Nephron progenitor cell (in vitro differentiated cells): ENCODE measurements at regions not wholly inside any gene's neighbourhood (a gene's known extent, or its start where the extent isn't known, plus 50 kb on each side); places are given as distances from the start of the nearest gene placed in this dataset.

ENCODE experiments used
- DNase-seq: peaks from one replicate; pipeline ENCODE4 v3.0.0; 2021
- H3K27ac Mint-ChIP-seq: 2 replicates; pipeline ENCODE4 v1.8.0; 2021; ENCODE audit warnings: mild to moderate bottlenecking, moderate library complexity, mixed read lengths
- H3K27me3 Mint-ChIP-seq: 2 replicates; pipeline ENCODE4 v1.8.0; 2021; ENCODE audit warnings: mild to moderate bottlenecking, low read depth, mixed read lengths; ENCODE audit not compliant: poor library complexity
- H3K36me3 Mint-ChIP-seq: 2 replicates; pipeline ENCODE4 v1.8.0; 2021; ENCODE audit warnings: low read depth, mixed read lengths
- H3K4me1 Mint-ChIP-seq: 2 replicates; pipeline ENCODE4 v1.8.0; 2021; ENCODE audit warnings: mixed read lengths
- H3K4me3 Mint-ChIP-seq: 2 replicates; pipeline ENCODE4 v1.8.0; 2021; ENCODE audit warnings: mild to moderate bottlenecking, moderate library complexity, mixed read lengths
- H3K9me3 Mint-ChIP-seq: 2 replicates; pipeline ENCODE4 v1.8.0; 2021; ENCODE audit warnings: mild to moderate bottlenecking, moderate library complexity, mixed read lengths
- CTCF ChIP-seq: fragments of 200-600 bp; sonication (generic); IDR thresholded peaks from 2 replicates; pipeline ENCODE4 v1.5.0; 2021; ENCODE audit warnings: antibody characterized with exemption

DNA sequence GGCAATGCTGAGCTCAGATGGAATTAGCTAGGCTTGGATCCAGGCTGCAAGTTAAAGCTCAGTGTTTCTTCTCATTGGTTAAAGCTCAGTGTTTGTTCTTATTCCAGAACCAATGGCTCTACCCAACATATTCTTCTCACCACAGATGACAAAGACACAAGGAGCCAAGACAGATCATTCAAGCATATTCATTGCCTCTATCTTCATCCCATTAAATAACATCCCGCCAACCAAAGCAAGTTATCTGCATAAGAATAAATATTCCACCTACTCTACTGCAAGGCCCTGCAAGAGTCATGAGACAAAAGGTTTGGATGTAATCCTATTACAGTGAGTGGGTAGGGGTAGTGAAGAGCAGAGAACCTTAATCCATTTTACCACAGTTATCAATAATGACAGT, 766.5 kb downstream of the C4orf33 start:
- Mint-ChIP-seq H3K4me3 (no peak overlapping the region), H3K27me3 (peaks cover 4% of the 10 kb centered on the region), H3K36me3 (no peaks in the 10 kb centered on the region), H3K4me1 (no peaks in the 10 kb centered on the region), H3K9me3 (peaks cover 6% of the 10 kb centered on the region), H3K27ac (no peak overlapping the region)
- no peak for TF ChIP-seq CTCF
- no peak for DNase-seq

- no peak overlapping the region for H3K27ac Mint-ChIP-seq
- peaks cover 3% of the 10 kb centered on the region for H3K9me3 Mint-ChIP-seq
- no peaks in the 10 kb centered on the region for H3K4me1 Mint-ChIP-seq
- DNase-seq = no peak
- no peaks in the 10 kb centered on the region for H3K36me3 Mint-ChIP-seq
- peaks cover 4% of the 10 kb centered on the region for H3K27me3 Mint-ChIP-seq
- TF ChIP-seq CTCF = no peak
- no peak overlapping the region for H3K4me3 Mint-ChIP-seq
Measured at GRCh38 chr4:129863206-129863605, 767.3 kb downstream of the C4orf33 start.

DNA sequence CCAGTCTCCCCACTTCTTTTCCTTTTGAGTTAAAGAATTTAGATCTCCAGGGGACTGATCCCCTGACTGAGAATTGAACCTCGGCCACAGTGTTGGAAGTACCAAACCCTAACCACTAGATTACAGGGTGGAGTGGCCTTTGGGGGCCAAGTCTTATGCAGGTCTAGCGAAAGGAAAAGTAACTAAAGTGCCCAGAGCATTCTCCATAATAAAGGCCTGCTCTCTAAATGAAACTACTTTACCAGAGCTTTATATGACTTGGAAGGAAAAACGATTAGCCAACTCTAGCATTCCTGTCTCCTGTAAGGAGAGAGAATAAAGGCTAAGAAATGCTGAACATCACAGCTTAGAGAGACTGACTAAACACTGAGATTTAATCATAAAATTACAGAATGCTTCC, 788.0 kb downstream of the C4orf33 start:
- Mint-ChIP-seq H3K4me3 (no peak overlapping the region), H3K27me3 (no peaks in the 10 kb centered on the region), H3K9me3 (peaks cover 12% of the 10 kb centered on the region), H3K4me1 (peaks cover 1% of the 10 kb centered on the region), H3K36me3 (no peaks in the 10 kb centered on the region), H3K27ac (no peak overlapping the region)
- DNase-seq = no peak
- TF ChIP-seq CTCF = no peak

DNA sequence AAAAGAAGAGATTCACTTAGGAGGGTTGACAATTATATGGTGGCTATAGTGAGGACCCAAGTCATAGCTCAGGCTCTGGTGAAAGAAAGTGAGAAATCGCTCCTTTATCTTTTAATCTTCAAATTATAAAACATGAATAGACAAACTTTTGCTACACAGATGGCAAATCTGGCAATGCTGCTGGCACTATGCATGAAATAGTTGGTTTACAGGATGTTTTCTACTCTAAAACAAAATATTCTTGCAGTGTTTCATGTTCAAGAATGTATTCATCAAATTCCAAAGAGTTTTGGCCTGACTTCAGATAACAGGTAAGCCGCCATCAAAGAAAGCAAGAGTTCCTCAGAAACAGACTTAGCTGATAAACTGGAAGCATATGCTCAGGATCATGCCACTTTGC, 801.2 kb downstream of the C4orf33 start:
- Mint-ChIP-seq H3K27me3 (peaks cover 3% of the 10 kb centered on the region), H3K4me3 (no peak overlapping the region), H3K9me3 (peaks cover 24% of the 10 kb centered on the region), H3K4me1 (peaks cover under 1% of the 10 kb centered on the region), H3K36me3 (peaks cover 5% of the 10 kb centered on the region), H3K27ac (no peak overlapping the region)
- no peak for TF ChIP-seq CTCF
- no peak for DNase-seq

- H3K27me3 Mint-ChIP-seq = peaks cover 3% of the 10 kb centered on the region
- no peak for DNase-seq
- no peak overlapping the region for H3K4me3 Mint-ChIP-seq
- TF ChIP-seq CTCF = no peak
- no peak overlapping the region for H3K27ac Mint-ChIP-seq
- H3K9me3 Mint-ChIP-seq = peaks cover 24% of the 10 kb centered on the region
- H3K36me3 Mint-ChIP-seq = peaks cover 5% of the 10 kb centered on the region
- H3K4me1 Mint-ChIP-seq = peaks cover 3% of the 10 kb centered on the region
Measured at GRCh38 chr4:129899849-129900248, 803.9 kb downstream of the C4orf33 start.

DNA sequence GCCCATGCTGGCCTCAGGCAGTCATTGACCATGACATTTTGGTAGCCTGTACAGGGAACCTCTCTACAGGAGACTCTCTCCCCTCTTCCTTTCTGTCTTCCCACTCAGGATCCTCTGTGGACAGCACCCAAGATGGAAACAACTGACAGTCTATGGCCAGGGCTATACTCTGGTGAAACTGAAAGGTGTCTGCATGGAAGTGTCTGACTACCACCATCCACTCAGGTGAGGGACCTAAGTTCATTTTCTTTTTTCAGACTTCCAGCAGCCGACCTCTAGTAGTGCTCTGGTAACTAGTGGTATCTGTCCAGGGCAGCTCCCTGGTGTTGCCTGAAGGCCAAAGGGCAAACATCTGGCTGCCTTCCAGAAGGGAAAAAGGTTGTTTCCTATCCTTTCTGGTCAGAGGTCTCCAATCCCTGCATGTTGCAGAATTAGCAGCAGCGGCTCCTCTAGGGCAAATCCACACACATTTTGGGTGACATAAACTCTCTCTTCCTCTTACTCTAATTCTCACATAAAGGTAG, 804.5 kb downstream of the C4orf33 start:
- peaks cover 5% of the 10 kb centered on the region for H3K36me3 Mint-ChIP-seq
- H3K9me3 Mint-ChIP-seq = peaks cover 24% of the 10 kb centered on the region
- peaks cover 3% of the 10 kb centered on the region for H3K4me1 Mint-ChIP-seq
- peaks cover 3% of the 10 kb centered on the region for H3K27me3 Mint-ChIP-seq
- no peak for TF ChIP-seq CTCF
- no peak for DNase-seq
- H3K27ac Mint-ChIP-seq = no peak overlapping the region
- H3K4me3 Mint-ChIP-seq = no peak overlapping the region
